Calu3 (cell line): ENCODE measurements at regions not wholly inside any gene's neighbourhood (a gene's known extent, or its start where the extent isn't known, plus 50 kb on each side); places are given as distances from the start of the nearest gene placed in this dataset.

Experiments
- BruUV-seq: library from RNA; stranded (reverse); fragments of 400-500 nt; replicated peaks from 2 replicates; lab custom pipeline; 2021; lab: Mats Ljungman, UMichigan
- CTCF ChIA-PET: fragments of 300-600 bp; sonication (Branson Sonifier 250); formaldehyde crosslinking; loops from one replicate; lab custom pipeline; 2022; ENCODE audit warnings: antibody characterized with exemption; lab: Charles Lee
- DNase-seq: peaks from one replicate; pipeline ENCODE4 v3.0.0; 2022
- H3K27ac Mint-ChIP-seq: one replicate; pipeline ENCODE4 v1.8.0; 2022; ENCODE audit warnings: mixed read lengths; ENCODE audit not compliant: unreplicated experiment
- H3K27me3 Mint-ChIP-seq: one replicate; pipeline ENCODE4 v1.8.0; 2022; ENCODE audit warnings: mixed read lengths; ENCODE audit not compliant: unreplicated experiment
- H3K36me3 Mint-ChIP-seq: one replicate; pipeline ENCODE4 v1.8.0; 2022; ENCODE audit warnings: mild to moderate bottlenecking, moderate library complexity, mixed read lengths; ENCODE audit not compliant: insufficient read depth, unreplicated experiment
- H3K4me1 Mint-ChIP-seq: one replicate; pipeline ENCODE4 v1.8.0; 2022; ENCODE audit warnings: mild to moderate bottlenecking, low read depth, mixed read lengths; ENCODE audit not compliant: unreplicated experiment
- H3K4me3 Mint-ChIP-seq: one replicate; pipeline ENCODE4 v1.8.0; 2022; ENCODE audit warnings: mild to moderate bottlenecking, low read depth, moderate library complexity, mixed read lengths; ENCODE audit not compliant: unreplicated experiment
- H3K9me3 Mint-ChIP-seq: one replicate; pipeline ENCODE4 v1.8.0; 2022; ENCODE audit warnings: low read depth, mixed read lengths; ENCODE audit not compliant: unreplicated experiment
- CTCF ChIP-seq: fragments of 200-600 bp; IDR thresholded peaks from one replicate; pipeline ENCODE4 v1.8.0; 2022; ENCODE audit warnings: antibody characterized with exemption; ENCODE audit not compliant: unreplicated experiment
- intact Hi-C: fragments of 100-400 bp; cut with micrococcal nuclease; formaldehyde crosslinking; loops from one replicate; pipeline ENCODE4 v1.10.0; 2022; ENCODE audit not compliant: unreplicated experiment

- BruUV-seq = no TSS peak
- H3K9me3 Mint-ChIP-seq = peaks cover 3% of the 10 kb centered on the region
- no peak for TF ChIP-seq CTCF
- H3K27ac Mint-ChIP-seq = no peak overlapping the region
- intact Hi-C loops = no loop called here
- no peak for DNase-seq
- H3K4me3 Mint-ChIP-seq = no peak overlapping the region
- no peaks in the 10 kb centered on the region for H3K4me1 Mint-ChIP-seq
- no peaks in the 10 kb centered on the region for H3K36me3 Mint-ChIP-seq
- CTCF ChIA-PET = no interaction called here
- H3K27me3 Mint-ChIP-seq = no peaks in the 10 kb centered on the region
Observed at GRCh38 chr4:44545781-44546180, 97.2 kb upstream of the KCTD8 start.

- Mint-ChIP-seq H3K4me1 (no peaks in the 10 kb centered on the region), H3K27me3 (no peaks in the 10 kb centered on the region), H3K4me3 (no peak overlapping the region), H3K9me3 (peaks cover 4% of the 10 kb centered on the region), H3K36me3 (no peaks in the 10 kb centered on the region), H3K27ac (no peak overlapping the region)
- no TSS peak for BruUV-seq
- no peak for DNase-seq
- CTCF ChIA-PET = no interaction called here
- no peak for TF ChIP-seq CTCF
- intact Hi-C loops = no loop called here
Observed at GRCh38 chr4:44544158-44544557, 95.5 kb upstream of the KCTD8 start.

DNA sequence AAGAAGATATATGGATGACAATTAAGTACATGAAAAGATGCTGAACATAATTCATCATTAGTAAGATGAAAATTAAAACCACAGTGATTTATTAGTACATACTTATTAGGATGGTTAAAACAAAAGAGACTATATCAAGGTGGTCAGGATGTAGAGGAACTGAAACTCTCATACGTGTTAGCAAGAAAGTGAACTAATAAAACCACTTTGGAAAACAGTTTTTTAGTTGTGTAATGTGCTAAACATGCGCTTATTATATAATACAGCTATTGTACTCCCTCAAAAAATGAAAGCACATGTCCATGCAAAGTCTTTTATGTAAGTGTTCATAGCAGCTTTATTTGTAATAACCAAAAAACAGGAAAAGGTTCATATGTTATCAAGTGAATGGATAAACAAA lies 89.9 kb upstream of the KCTD8 start:
- no peak for DNase-seq
- TF ChIP-seq CTCF = no peak
- Mint-ChIP-seq H3K4me1 (no peaks in the 10 kb centered on the region), H3K36me3 (no peaks in the 10 kb centered on the region), H3K27ac (no peak overlapping the region), H3K4me3 (no peak overlapping the region), H3K9me3 (peaks cover 2% of the 10 kb centered on the region), H3K27me3 (no peaks in the 10 kb centered on the region)
- intact Hi-C loops = no loop called here
- CTCF ChIA-PET = no interaction called here
- BruUV-seq = no TSS peak

- BruUV-seq = no TSS peak
- H3K36me3 Mint-ChIP-seq = no peaks in the 10 kb centered on the region
- H3K9me3 Mint-ChIP-seq = peaks cover 2% of the 10 kb centered on the region
- CTCF ChIA-PET = no interaction called here
- H3K27me3 Mint-ChIP-seq = no peaks in the 10 kb centered on the region
- no peak overlapping the region for H3K27ac Mint-ChIP-seq
- DNase-seq = no peak
- intact Hi-C loops = no loop called here
- H3K4me3 Mint-ChIP-seq = no peak overlapping the region
- no peak for TF ChIP-seq CTCF
- no peaks in the 10 kb centered on the region for H3K4me1 Mint-ChIP-seq
Observed at GRCh38 chr4:44535981-44536380, 87.4 kb upstream of the KCTD8 start.
